SHP77 treated with DMSO at 0.1 percent for 48 hours (cell line): ENCODE measurements at regions not wholly inside any gene's neighbourhood (a gene's known extent, or its start where the extent isn't known, plus 50 kb on each side); places are given as distances from the start of the nearest gene placed in this dataset.
A peak's percentile ranks its signal among the peaks of the same experiment; 100 is the strongest.

ENCODE experiments used
- DNase-seq: peaks from one replicate; lab custom pipeline; 2025; lab: John Stamatoyannopoulos, UW

- DNase-seq: no peak
Observed at GRCh38 chr14:101706509-101707067, 54.9 kb upstream of the PPP2R5C start.

GRCh38 chr14:101707068-101707842, 54.3 kb upstream of the PPP2R5C start:
- DNase-seq: peak; percentile 72

- DNase-seq: no peak
Observed at GRCh38 chr14:101707863-101708620, 53.5 kb upstream of the PPP2R5C start.

- no peak for DNase-seq
Observed at GRCh38 chr14:101708853-101709532, 52.5 kb upstream of the PPP2R5C start.

GRCh38 chr14:101709533-101709881, 52.0 kb upstream of the PPP2R5C start:
- DNase-seq: no peak

GRCh38 chr14:101709962-101710931, 51.3 kb upstream of the PPP2R5C start:
- no peak for DNase-seq

- no peak for DNase-seq
Observed at GRCh38 chr14:101711041-101711856, 50.3 kb upstream of the PPP2R5C start.
